ENCODE measurements at regions not wholly inside any gene's neighbourhood (a gene's known extent, or its start where the extent isn't known, plus 50 kb on each side); places are given as distances from the start of the nearest gene placed in this dataset.

GRCh38 chr10:112054516-112054915, 129.0 kb downstream of the GPAM start:
- FAIRE-seq: no peak
- 44% methylated on average over 5 of the region's 5 CpGs for whole genome bisulfite sequencing (ENCODE audit: missing lambda C conversion rate)
- POLR2A ChIA-PET: no interaction called here

GRCh38 chr10:112057072-112057471, 126.5 kb downstream of the GPAM start:
- Histone ChIP-seq H3K27ac (no peak overlapping the region), H3K9me3 (no peaks in the 10 kb centered on the region), H3K4me2 (no peak overlapping the region), H3K4me3 (no peak overlapping the region), H3K4me1 (no peaks in the 10 kb centered on the region)
- no peak for FAIRE-seq
- ChIA-PET CTCF (no interaction called here), POLR2A (no interaction called here)
- 0% methylated on average over 2 of the region's 2 CpGs for WGBS (ENCODE audit: missing lambda C conversion rate)
- DNase-seq (ENCODE audit: low read depth in 1 of 2, low spot score in 1 of 2): no peak
- ATAC-seq: no peak
- TF ChIP-seq NPAS2 (CRISPR knock-in tag; IDR thresholded peaks at IDR 0.05; ENCODE audit: borderline replicate concordance): no peak
- TF ChIP-seq RNF2 (IDR thresholded peaks at IDR 0.05; ENCODE audit: borderline replicate concordance, low read depth): no peak
- no peak for TF ChIP-seq HMGXB4 (CRISPR knock-in tag; IDR thresholded peaks at IDR 0.05; ENCODE audit: borderline replicate concordance)
- no peak for TF ChIP-seq KDM1A (IDR thresholded peaks at IDR 0.05; ENCODE audit: low read depth)
- no peak for TF ChIP-seq ZC3H11A (IDR thresholded peaks at IDR 0.05)
- TF ChIP-seq GATA3 (IDR thresholded peaks at IDR 0.05; ENCODE audit: borderline replicate concordance): no peak
- no peak for TF ChIP-seq CBX8 (IDR thresholded peaks at IDR 0.05)
- TF ChIP-seq RARB (CRISPR knock-in tag; IDR thresholded peaks at IDR 0.05): no peak
- TF ChIP-seq FOSB (CRISPR knock-in tag; IDR thresholded peaks at IDR 0.05): no peak
- no peak for TF ChIP-seq POLR2AphosphoS2 (conservative IDR thresholded peaks at IDR 0.05; ENCODE audit: low read length)
- no peak for TF ChIP-seq ELK1 (IDR thresholded peaks at IDR 0.05; ENCODE audit: low read depth, low read length)
- TF ChIP-seq EP300 (IDR thresholded peaks at IDR 0.05): no peak

More at GRCh38 chr10:112054516-112054915, 129.0 kb downstream of the GPAM start:
- TF ChIP-seq POLR2A (IDR thresholded peaks at IDR 0.05; ENCODE audit: low read length): no peak
- no peak for TF ChIP-seq GATA3 (IDR thresholded peaks at IDR 0.05; ENCODE audit: borderline replicate concordance)
- no peak for TF ChIP-seq KDM5A (IDR thresholded peaks at IDR 0.05)
- no peak for TF ChIP-seq ESRRA (IDR thresholded peaks at IDR 0.05; ENCODE audit: borderline replicate concordance, low read length)
- Histone ChIP-seq H3K4me1 (no peaks in the 10 kb centered on the region), H3K4me3 (no peak overlapping the region), H3K27ac (no peak overlapping the region), H3K9me3 (no peaks in the 10 kb centered on the region), H3K4me2 (no peak overlapping the region)
- CTCF ChIA-PET: no interaction called here
- DNase-seq (ENCODE audit: low read depth in 1 of 2, low spot score in 1 of 2) (no peak), ATAC-seq (no peak)

GRCh38 chr10:112059220-112059619, 124.3 kb downstream of the GPAM start:
- Histone ChIP-seq H3K4me3 (no peak overlapping the region), H3K4me2 (no peak overlapping the region), H3K9me3 (no peaks in the 10 kb centered on the region), H3K27ac (no peak overlapping the region), H3K4me1 (no peaks in the 10 kb centered on the region)
- no peak for FAIRE-seq
- ATAC-seq: no peak
- CTCF ChIA-PET: no interaction called here
- WGBS (ENCODE audit: missing lambda C conversion rate): 12% methylated on average over 6 of the region's 6 CpGs
- no peak for DNase-seq (ENCODE audit: low read depth in 1 of 2, low spot score in 1 of 2)
- POLR2A ChIA-PET: no interaction called here
- TF ChIP-seq USF2 (IDR thresholded peaks at IDR 0.05) (no peak), E2F6 (IDR thresholded peaks at IDR 0.05; ENCODE audit: borderline replicate concordance, low read depth) (no peak), REST (IDR thresholded peaks at IDR 0.05) (no peak), NR3C1 (IDR thresholded peaks at IDR 0.05) (no peak), CBX8 (IDR thresholded peaks at IDR 0.05) (no peak), CTCF (IDR thresholded peaks at IDR 0.05) (no peak), EP300 (IDR thresholded peaks at IDR 0.05) (no peak), ZSCAN20 (CRISPR knock-in tag; IDR thresholded peaks at IDR 0.05) (no peak), TFCP2L1 (CRISPR knock-in tag; IDR thresholded peaks at IDR 0.05) (no peak), ELK1 (IDR thresholded peaks at IDR 0.05; ENCODE audit: low read depth, low read length) (no peak), EHF (CRISPR knock-in tag; IDR thresholded peaks at IDR 0.05) (no peak)
